ENCODE measurements at regions not wholly inside any gene's neighbourhood (a gene's known extent, or its start where the extent isn't known, plus 50 kb on each side); places are given as distances from the start of the nearest gene placed in this dataset.

DNA sequence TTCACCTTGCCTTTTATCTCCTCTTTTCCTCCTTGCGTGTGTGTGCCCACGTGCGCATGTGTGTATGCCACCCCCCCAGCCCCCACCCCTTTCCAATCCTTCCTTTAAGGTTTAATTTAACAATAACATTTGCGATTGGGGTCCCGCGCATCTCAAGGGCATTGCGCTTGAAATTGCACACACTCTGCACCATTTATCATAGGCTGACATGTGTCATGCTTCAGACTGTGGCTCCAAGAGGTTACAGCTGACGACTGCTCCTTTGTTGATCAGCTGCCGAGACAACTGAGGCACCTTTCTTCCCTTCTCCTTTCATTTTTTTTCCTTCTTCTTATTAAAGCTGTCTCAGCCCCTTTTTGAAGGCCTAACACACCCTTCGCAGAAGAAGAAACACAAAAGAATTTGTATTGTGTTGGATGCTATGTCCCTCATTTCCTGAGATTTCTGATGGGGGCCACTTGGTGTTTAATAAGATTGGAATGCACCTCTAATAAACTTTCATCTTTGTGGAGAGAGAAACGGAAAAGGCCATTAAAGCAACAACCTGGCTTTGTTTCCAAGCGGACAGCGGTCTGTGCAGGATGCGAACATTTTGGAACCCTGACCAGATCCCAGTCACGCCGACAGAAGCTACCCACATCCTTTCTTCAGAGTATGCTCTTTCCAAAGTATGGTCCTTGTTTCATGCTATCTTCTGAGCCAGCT is 470.1 kb downstream of the MCTP2 start:
- Histone ChIP-seq H3K27me3 (ENCODE audit: control insufficient read depth, low read length) (no peaks in the 10 kb centered on the region), H3K79me2 (ENCODE audit: control insufficient read depth, low read length) (no peaks in the 10 kb centered on the region), H3K9me3 (ENCODE audit: control insufficient read depth, insufficient read depth, low read length) (no peaks in the 10 kb centered on the region), H4K20me1 (ENCODE audit: control insufficient read depth, insufficient read depth, low read depth, low read length) (no peaks in the 10 kb centered on the region), H3K4me3 (ENCODE audit: low read length) (no peak overlapping the region), H3F3A (ENCODE audit: control insufficient read depth, insufficient read depth) (no peaks in the 10 kb centered on the region), H3K27ac (ENCODE audit: low read depth, low read length) (no peak overlapping the region), H3K36me3 (ENCODE audit: control insufficient read depth, low read length) (no peaks in the 10 kb centered on the region), H3K4me1 (ENCODE audit: control insufficient read depth, low read length) (no peaks in the 10 kb centered on the region), H3K4me2 (ENCODE audit: low read length) (no peak overlapping the region), H3K9me2 (replicated peaks; ENCODE audit: control insufficient read depth, low read length) (no peaks in the 10 kb centered on the region; the same call in 1 of the 2 replicates)
- TF ChIP-seq, protein P1, sequence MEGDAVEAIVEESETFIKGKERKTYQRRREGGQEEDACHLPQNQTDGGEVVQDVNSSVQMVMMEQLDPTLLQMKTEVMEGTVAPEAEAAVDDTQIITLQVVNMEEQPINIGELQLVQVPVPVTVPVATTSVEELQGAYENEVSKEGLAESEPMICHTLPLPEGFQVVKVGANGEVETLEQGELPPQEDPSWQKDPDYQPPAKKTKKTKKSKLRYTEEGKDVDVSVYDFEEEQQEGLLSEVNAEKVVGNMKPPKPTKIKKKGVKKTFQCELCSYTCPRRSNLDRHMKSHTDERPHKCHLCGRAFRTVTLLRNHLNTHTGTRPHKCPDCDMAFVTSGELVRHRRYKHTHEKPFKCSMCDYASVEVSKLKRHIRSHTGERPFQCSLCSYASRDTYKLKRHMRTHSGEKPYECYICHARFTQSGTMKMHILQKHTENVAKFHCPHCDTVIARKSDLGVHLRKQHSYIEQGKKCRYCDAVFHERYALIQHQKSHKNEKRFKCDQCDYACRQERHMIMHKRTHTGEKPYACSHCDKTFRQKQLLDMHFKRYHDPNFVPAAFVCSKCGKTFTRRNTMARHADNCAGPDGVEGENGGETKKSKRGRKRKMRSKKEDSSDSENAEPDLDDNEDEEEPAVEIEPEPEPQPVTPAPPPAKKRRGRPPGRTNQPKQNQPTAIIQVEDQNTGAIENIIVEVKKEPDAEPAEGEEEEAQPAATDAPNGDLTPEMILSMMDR (IDR thresholded peaks at IDR 0.05; ENCODE audit: low read depth, low read length, poor library complexity, severe bottlenecking), result no peak
- TF ChIP-seq EZH2phosphoT487 (IDR thresholded peaks at IDR 0.05; ENCODE audit: borderline replicate concordance, low read length), result no peak

DNA sequence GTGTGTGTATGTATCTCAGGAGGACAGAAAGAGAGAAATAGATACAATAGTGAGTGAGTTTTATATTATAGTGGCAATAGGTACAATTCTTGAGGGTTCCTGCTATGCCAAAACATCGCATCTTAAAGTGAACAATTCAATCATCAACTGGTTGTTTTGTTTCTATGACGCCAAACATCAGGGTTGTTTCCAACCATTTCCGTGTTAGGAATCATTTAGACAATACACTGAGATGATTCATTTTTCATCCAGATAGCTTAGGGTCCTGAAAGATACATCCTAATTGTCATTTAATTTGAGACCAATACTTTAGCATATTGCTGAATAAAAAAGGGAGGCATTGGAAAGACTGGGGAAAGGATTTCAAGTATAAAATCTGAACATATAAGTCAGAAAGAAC is 472.2 kb downstream of the MCTP2 start:
- Histone ChIP-seq H3K4me2 (ENCODE audit: low read length) (no peak overlapping the region), H3F3A (ENCODE audit: control insufficient read depth, insufficient read depth) (no peaks in the 10 kb centered on the region), H3K36me3 (ENCODE audit: control insufficient read depth, low read length) (no peaks in the 10 kb centered on the region), H3K4me1 (ENCODE audit: control insufficient read depth, low read length) (no peaks in the 10 kb centered on the region), H3K9me3 (ENCODE audit: control insufficient read depth, insufficient read depth, low read length) (no peaks in the 10 kb centered on the region), H3K27me3 (ENCODE audit: control insufficient read depth, low read length) (no peaks in the 10 kb centered on the region), H3K9me2 (replicated peaks; ENCODE audit: control insufficient read depth, low read length) (no peaks in the 10 kb centered on the region; the same call in 1 of the 2 replicates), H3K4me3 (ENCODE audit: low read length) (no peak overlapping the region), H3K79me2 (ENCODE audit: control insufficient read depth, low read length) (no peaks in the 10 kb centered on the region), H4K20me1 (ENCODE audit: control insufficient read depth, insufficient read depth, low read depth, low read length) (no peaks in the 10 kb centered on the region), H3K27ac (ENCODE audit: low read depth, low read length) (no peak overlapping the region)
- TF ChIP-seq EZH2phosphoT487 (IDR thresholded peaks at IDR 0.05; ENCODE audit: borderline replicate concordance, low read length), result no peak
- TF ChIP-seq, protein P1 (IDR thresholded peaks at IDR 0.05; ENCODE audit: low read depth, low read length, poor library complexity, severe bottlenecking), result no peak

DNA sequence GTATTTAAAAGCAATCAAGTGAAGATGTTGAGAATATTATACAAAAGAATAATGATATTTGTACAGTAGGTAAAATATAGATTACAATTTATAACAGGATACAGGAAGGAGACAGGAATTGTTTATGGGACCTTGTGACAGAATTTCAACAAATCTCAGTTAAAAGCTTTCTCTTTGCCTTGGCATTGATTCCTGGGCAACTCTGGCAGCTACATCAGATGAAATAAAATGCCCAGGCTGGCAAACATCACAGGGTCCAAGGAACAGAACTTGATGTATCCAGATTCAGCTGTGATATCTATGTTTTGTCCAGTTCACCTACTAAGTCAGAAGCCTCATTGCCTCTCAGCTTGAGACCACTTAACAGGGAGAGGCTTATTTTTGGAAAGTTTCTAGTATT is 473.1 kb downstream of the MCTP2 start:
- Histone ChIP-seq H3K9me3 (ENCODE audit: control insufficient read depth, insufficient read depth, low read length) (no peaks in the 10 kb centered on the region), H4K20me1 (ENCODE audit: control insufficient read depth, insufficient read depth, low read depth, low read length) (no peaks in the 10 kb centered on the region), H3K27me3 (ENCODE audit: control insufficient read depth, low read length) (no peaks in the 10 kb centered on the region), H3F3A (ENCODE audit: control insufficient read depth, insufficient read depth) (no peaks in the 10 kb centered on the region), H3K27ac (ENCODE audit: low read depth, low read length) (no peak overlapping the region), H3K36me3 (ENCODE audit: control insufficient read depth, low read length) (no peaks in the 10 kb centered on the region), H3K4me3 (ENCODE audit: low read length) (no peak overlapping the region), H3K9me2 (replicated peaks; ENCODE audit: control insufficient read depth, low read length) (no peaks in the 10 kb centered on the region; the same call in 1 of the 2 replicates), H3K79me2 (ENCODE audit: control insufficient read depth, low read length) (no peaks in the 10 kb centered on the region), H3K4me1 (ENCODE audit: control insufficient read depth, low read length) (no peaks in the 10 kb centered on the region), H3K4me2 (ENCODE audit: low read length) (no peak overlapping the region)
- no peak for TF ChIP-seq EZH2phosphoT487 (IDR thresholded peaks at IDR 0.05; ENCODE audit: borderline replicate concordance, low read length)
- TF ChIP-seq, protein P1 (IDR thresholded peaks at IDR 0.05; ENCODE audit: low read depth, low read length, poor library complexity, severe bottlenecking), result no peak

All from DOHH2 (cell line).